A673 (cell line): ENCODE measurements at regions not wholly inside any gene's neighbourhood (a gene's known extent, or its start where the extent isn't known, plus 50 kb on each side); places are given as distances from the start of the nearest gene placed in this dataset.
"Not testable (repeated sequence)": the region's sequence is repeated elsewhere in the genome, so short reads cannot be mapped to it uniquely, and the experiment has no call there.

Experiments
- BruUV-seq: library from RNA; stranded (reverse); fragments of 400-500 nt; replicated peaks from 2 replicates; lab custom pipeline; 2021; lab: Mats Ljungman, UMichigan
- CTCF ChIA-PET: fragments of 300-600 bp; sonication (Branson Sonifier 250); formaldehyde crosslinking; loops from one replicate; lab custom pipeline; 2022; ENCODE audit warnings: antibody characterized with exemption; lab: Charles Lee
- POLR2A ChIA-PET: fragments of 300-600 bp; sonication (Branson Sonifier 250); formaldehyde crosslinking; loops from one replicate; lab custom pipeline; 2022; ENCODE audit warnings: antibody characterized with exemption; ENCODE audit not compliant: low non-redundant PET; lab: Charles Lee
- DNase-seq: peaks from one replicate; pipeline ENCODE4 v3.0.0-alpha.2; 2015; ENCODE audit warnings: low spot score
- H3K27ac ChIP-seq: fragments of 200-600 bp; sonication (generic); 2 replicates; pipeline ENCODE4 v1.5.1; 2016; ENCODE audit warnings: mixed run types, low read depth, mild to moderate bottlenecking, mixed read lengths, antibody characterized with exemption, low read length; ENCODE audit not compliant: poor library complexity, severe bottlenecking
- H3K27me3 ChIP-seq: fragments of 200-600 bp; sonication (generic); replicated peaks from 2 replicates; pipeline ENCODE4 v1.6.1; 2017; ENCODE audit warnings: mixed run types, low read depth, mild to moderate bottlenecking, mixed read lengths, antibody characterized with exemption, low read length; ENCODE audit not compliant: insufficient read depth, poor library complexity
- H3K36me3 ChIP-seq: fragments of 200-600 bp; sonication (generic); 2 replicates; pipeline ENCODE4 v1.6.1; 2016; ENCODE audit warnings: mixed run types, mild to moderate bottlenecking, mixed read lengths, antibody characterized with exemption, low read length; ENCODE audit not compliant: insufficient read depth, poor library complexity, severe bottlenecking
- H3K4me1 ChIP-seq: fragments of 200-600 bp; sonication (generic); 2 replicates; pipeline ENCODE4 v1.6.1; 2017; ENCODE audit warnings: mixed run types, mild to moderate bottlenecking, mixed read lengths, antibody characterized with exemption, low read length; ENCODE audit not compliant: insufficient read depth, poor library complexity, severe bottlenecking
- H3K4me3 ChIP-seq: fragments of 200-600 bp; sonication (generic); 2 replicates; pipeline ENCODE4 v1.5.1; 2016; ENCODE audit warnings: low read depth, mixed run types, mild to moderate bottlenecking, mixed read lengths, low read length; ENCODE audit not compliant: poor library complexity, severe bottlenecking
- H3K9me3 ChIP-seq: fragments of 200-600 bp; sonication (generic); 2 replicates; pipeline ENCODE4 v1.6.1; 2016; ENCODE audit warnings: mixed run types, low read depth, mild to moderate bottlenecking, mixed read lengths, antibody characterized with exemption, low read length; ENCODE audit not compliant: poor library complexity, severe bottlenecking
- CTCF ChIP-seq: fragments of 300-800, 200-600 bp; sonication (generic); conservative IDR thresholded peaks from 2 replicates; pipeline ENCODE4 v1.5.1; 2017; ENCODE audit warnings: low read depth, mild to moderate bottlenecking, antibody characterized with exemption, low read length, moderate library complexity, mixed read lengths
- EZH2 ChIP-seq: fragments of 200-600 bp; sonication (generic); IDR thresholded peaks from 2 replicates; pipeline ENCODE4 v1.6.1; 2017; ENCODE audit warnings: borderline replicate concordance, low read depth, mild to moderate bottlenecking, mixed read lengths, antibody characterized with exemption, low read length; ENCODE audit not compliant: poor library complexity, severe bottlenecking
- intact Hi-C: fragments of 100-400 bp; cut with micrococcal nuclease; formaldehyde crosslinking; loops from one replicate; pipeline ENCODE4 v1.10.0; 2022; ENCODE audit not compliant: unreplicated experiment

DNA sequence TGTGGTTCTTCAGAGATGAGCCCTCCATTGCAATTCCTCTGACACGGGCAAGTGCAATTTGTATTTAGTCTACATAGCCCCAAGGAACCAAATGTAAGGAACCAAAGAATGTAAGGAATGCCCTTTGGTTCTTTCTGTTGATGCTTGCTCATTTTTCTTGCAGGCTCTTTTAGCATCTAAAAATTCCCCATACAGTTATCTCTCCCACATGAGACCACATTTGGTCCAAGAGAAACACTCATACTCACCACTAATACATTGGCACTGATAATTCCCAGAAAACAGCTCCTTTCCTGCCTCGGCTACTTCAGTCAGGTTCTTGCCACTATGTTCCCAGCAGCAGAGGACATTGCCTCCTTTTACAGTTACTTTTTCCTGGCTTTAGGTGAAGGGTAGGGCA, 332.6 kb downstream of the AEBP2 start:
- peaks cover 9% of the 10 kb centered on the region for H3K27me3 ChIP-seq
- intact Hi-C loops, result no loop called here
- H3K9me3 ChIP-seq, result no peaks in the 10 kb centered on the region
- BruUV-seq, result no TSS peak
- ChIA-PET CTCF (no interaction called here), POLR2A (no interaction called here)
- TF ChIP-seq EZH2 (no peak), CTCF (no peak)
- no peak overlapping the region for H3K4me3 ChIP-seq
- DNase-seq, result no peak
- no peak overlapping the region for H3K27ac ChIP-seq
- no peaks in the 10 kb centered on the region for H3K36me3 ChIP-seq
- no peaks in the 10 kb centered on the region for H3K4me1 ChIP-seq

DNA sequence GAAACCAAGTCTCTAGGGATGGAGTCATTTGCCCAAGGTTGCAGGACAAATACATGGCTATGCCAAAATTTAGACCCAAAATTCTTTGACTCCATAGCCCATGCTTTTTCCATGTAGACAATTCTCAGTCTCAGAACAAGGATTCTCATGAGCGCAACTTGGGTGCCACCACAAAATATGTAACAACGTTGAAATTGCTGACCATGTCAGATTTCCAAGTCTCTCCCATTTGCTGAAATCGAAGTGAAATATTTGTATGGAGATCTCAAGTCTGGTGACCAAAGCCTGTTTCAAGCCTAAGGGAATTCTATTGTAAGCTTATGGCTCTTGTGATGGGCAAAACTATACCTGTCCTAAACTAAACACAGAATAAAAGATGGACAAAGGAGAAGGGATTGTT, 333.5 kb downstream of the AEBP2 start:
- CTCF ChIA-PET, result no interaction called here
- TF ChIP-seq CTCF (no peak), EZH2 (no peak)
- POLR2A ChIA-PET, result interaction anchor here (1.0 kb wide), 1 partner anchor 1604 kb away, joined by 3 read pairs; no protein-coding TSS in a partner anchor
- no peaks in the 10 kb centered on the region for H3K9me3 ChIP-seq
- H3K4me1 ChIP-seq, result no peaks in the 10 kb centered on the region
- peaks cover 12% of the 10 kb centered on the region for H3K27me3 ChIP-seq
- H3K36me3 ChIP-seq, result no peaks in the 10 kb centered on the region
- BruUV-seq, result no TSS peak
- H3K4me3 ChIP-seq, result no peak overlapping the region
- H3K27ac ChIP-seq, result no peak overlapping the region
- intact Hi-C loops, result no loop called here
- DNase-seq, result no peak

GRCh38 chr12:19775241-19775640, 335.9 kb downstream of the AEBP2 start:
- no peak for DNase-seq
- TF ChIP-seq EZH2 (no peak), CTCF (no peak)
- ChIA-PET POLR2A (interaction anchor here (0.6 kb wide), 1 partner anchor 277 kb away, joined by 9 read pairs; no protein-coding TSS in a partner anchor), CTCF (no interaction called here)
- BruUV-seq, result no TSS peak
- Histone ChIP-seq H3K27ac (no peak overlapping the region), H3K36me3 (no peaks in the 10 kb centered on the region), H3K4me1 (no peaks in the 10 kb centered on the region), H3K27me3 (peaks cover 17% of the 10 kb centered on the region), H3K4me3 (no peak overlapping the region), H3K9me3 (no peaks in the 10 kb centered on the region)
- intact Hi-C loops, result no loop called here

DNA sequence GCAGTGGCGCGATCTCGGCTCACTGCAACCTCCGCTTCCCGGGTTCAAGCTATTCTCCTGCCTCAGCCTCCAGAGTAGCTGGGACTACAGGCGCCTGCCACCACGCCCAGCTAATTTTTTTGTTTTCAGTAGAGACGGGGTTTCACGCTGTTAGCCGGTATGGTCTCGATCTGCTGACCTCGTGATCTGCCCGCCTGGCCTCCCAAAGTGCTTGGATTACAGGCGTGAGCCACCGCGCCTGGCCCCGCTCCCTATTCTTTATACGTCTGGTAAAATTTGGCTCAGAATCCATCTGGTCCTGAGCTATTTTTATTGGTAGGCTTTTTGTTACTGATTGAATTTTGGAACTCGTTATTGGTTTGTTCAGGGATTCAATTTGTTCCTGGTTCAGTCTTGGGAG, 336.7 kb downstream of the AEBP2 start:
- CTCF ChIA-PET, result interaction anchor here (0.6 kb wide), 1 partner anchor 444 kb away, joined by 5 read pairs; no protein-coding TSS in a partner anchor

More for the DNA sequence above, 336.7 kb downstream of the AEBP2 start:
- H3K4me1 ChIP-seq, BruUV-seq, DNase-seq, intact Hi-C loops, H3K9me3 ChIP-seq, H3K36me3 ChIP-seq, H3K4me3 ChIP-seq, H3K27ac ChIP-seq: not testable (repeated sequence)
- peaks cover 17% of the 10 kb centered on the region for H3K27me3 ChIP-seq
- POLR2A ChIA-PET, result interaction anchor here (0.6 kb wide), 1 partner anchor 277 kb away, joined by 9 read pairs; no protein-coding TSS in a partner anchor
